SK-N-SH treated with all-trans-retinoic acid at 6 μM for 48 hours (cell line): ENCODE measurements at regions not wholly inside any gene's neighbourhood (a gene's known extent, or its start where the extent isn't known, plus 50 kb on each side); places are given as distances from the start of the nearest gene placed in this dataset.

ENCODE experiments used
- GLIS3 ChIP-seq: fragments of 250-450 bp; sonication (Bioruptor Pico); IDR thresholded peaks from 2 replicates; pipeline ENCODE4 v1.5.0; 2020; ENCODE audit warnings: mild to moderate bottlenecking, moderate library complexity
- POU6F1 ChIP-seq: fragments of 250-450 bp; sonication (Bioruptor Pico); IDR thresholded peaks from 2 replicates; pipeline ENCODE4 v1.8.0; 2021; ENCODE audit warnings: low read depth, mild to moderate bottlenecking, moderate library complexity, borderline replicate concordance
- RARB ChIP-seq: fragments of 250-450 bp; sonication (Bioruptor Pico); IDR thresholded peaks from 2 replicates; pipeline ENCODE4 v1.8.0; 2021; ENCODE audit warnings: mild to moderate bottlenecking, moderate library complexity
- TSHZ2 ChIP-seq: fragments of 250-450 bp; sonication (Bioruptor Pico); IDR thresholded peaks from 2 replicates; pipeline ENCODE4 v1.5.0; 2020; ENCODE audit warnings: mild to moderate bottlenecking, moderate library complexity
- ZC3H10 ChIP-seq: fragments of 250-450 bp; sonication (Bioruptor Pico); IDR thresholded peaks from 2 replicates; pipeline ENCODE4 v1.5.1; 2021; ENCODE audit warnings: mild to moderate bottlenecking, moderate library complexity
- ZFP3 ChIP-seq: fragments of 250-450 bp; sonication (Bioruptor Pico); IDR thresholded peaks from 2 replicates; pipeline ENCODE4 v1.5.0; 2020; ENCODE audit warnings: mild to moderate bottlenecking, moderate library complexity
- ZFP30 ChIP-seq: fragments of 450-650 bp; formaldehyde crosslinking; IDR thresholded peaks from 2 replicates; pipeline ENCODE4 v1.5.0; 2022; ENCODE audit warnings: mild to moderate bottlenecking, moderate library complexity

- TF ChIP-seq ZFP30 (CRISPR knock-in tag) (no peak), GLIS3 (CRISPR knock-in tag) (no peak), ZC3H10 (CRISPR knock-in tag) (no peak), ZFP3 (no peak), RARB (no peak), TSHZ2 (no peak), POU6F1 (CRISPR knock-in tag) (no peak)
These were observed 187.3 kb downstream of the SNX18 start for GRCh38 chr5:54704825-54705224.
